IMR-90 (cell line): ENCODE measurements at regions not wholly inside any gene's neighbourhood (a gene's known extent, or its start where the extent isn't known, plus 50 kb on each side); places are given as distances from the start of the nearest gene placed in this dataset.

Source experiments
- ATAC-seq: fragments of 200-7000 bp; cut with Tn5 transposase; 2 replicates; pipeline ENCODE4 v1.9.1; 2020; ENCODE audit warnings: low read depth, mild to moderate bottlenecking, moderate library complexity
- BruUV-seq: library from RNA; stranded (reverse); fragments of 400-500 nt; replicated peaks from 2 replicates; lab custom pipeline; 2021; lab: Mats Ljungman, UMichigan
- CTCF ChIA-PET: fragments of 300-600 bp; formaldehyde crosslinking; extraction: SDS; loops from one replicate; lab custom pipeline; 2021; ENCODE audit warnings: antibody characterized with exemption; lab: Yijun Ruan, JAX
- POLR2A ChIA-PET: fragments of 300-600 bp; sonication (Branson Sonifier 250); formaldehyde crosslinking; loops from one replicate; lab custom pipeline; 2022; ENCODE audit warnings: antibody characterized with exemption; ENCODE audit not compliant: unreplicated experiment; lab: Charles Lee
- DNase-seq: peaks from one replicate; pipeline ENCODE4 v3.0.0; 2013
- H2AFZ ChIP-seq: replicated peaks from 2 replicates; pipeline ENCODE3; 2013; ENCODE audit warnings: low read length, mild to moderate bottlenecking; ENCODE audit not compliant: poor library complexity
- H2AK5ac ChIP-seq: 2 replicates; pipeline ENCODE4 v1.6.1; 2013; ENCODE audit warnings: low read depth, low read length, inconsistent platforms
- H2AK9ac ChIP-seq: replicated peaks from 2 replicates; pipeline ENCODE3; 2013; ENCODE audit warnings: mild to moderate bottlenecking, low read depth, low read length, moderate library complexity; ENCODE audit not compliant: poor library complexity
- H2BK120ac ChIP-seq: 2 replicates; pipeline ENCODE4 v1.6.1; 2013; ENCODE audit warnings: low read depth, low read length, inconsistent platforms
- H2BK15ac ChIP-seq: 3 replicates; pipeline ENCODE4 v1.6.1; 2013; ENCODE audit warnings: low read depth, low read length, inconsistent platforms
- H2BK20ac ChIP-seq: 2 replicates; pipeline ENCODE4 v1.6.1; 2013; ENCODE audit warnings: low read depth, mild to moderate bottlenecking, inconsistent platforms, low read length, moderate library complexity
- H2BK5ac ChIP-seq: 2 replicates; pipeline ENCODE4 v1.6.1; 2013; ENCODE audit warnings: mild to moderate bottlenecking, low read depth, low read length, inconsistent platforms; ENCODE audit not compliant: poor library complexity, severe bottlenecking
- H3K14ac ChIP-seq: replicated peaks from 2 replicates; pipeline ENCODE4 v1.6.1; 2013; ENCODE audit warnings: low read depth, low read length, inconsistent platforms
- H3K18ac ChIP-seq: 2 replicates; pipeline ENCODE4 v1.6.1; 2013; ENCODE audit warnings: low read depth, low read length, control low read depth
- H3K23ac ChIP-seq: 2 replicates; pipeline ENCODE4 v1.6.1; 2013; ENCODE audit warnings: low read depth, low read length, inconsistent platforms
- H3K27ac ChIP-seq: 2 replicates; pipeline ENCODE4 v1.5.1; 2013; ENCODE audit warnings: mild to moderate bottlenecking, control low read depth, low read length; ENCODE audit not compliant: insufficient read depth
- H3K27me3 ChIP-seq: 2 replicates; pipeline ENCODE4 v1.6.1; 2013; ENCODE audit warnings: low read length; ENCODE audit not compliant: control insufficient read depth, insufficient read depth
- H3K36me3 ChIP-seq: 2 replicates; pipeline ENCODE4 v1.6.1; 2013; ENCODE audit warnings: low read length, mixed read lengths; ENCODE audit not compliant: control insufficient read depth, insufficient read depth
- H3K4ac ChIP-seq: 2 replicates; pipeline ENCODE4 v1.6.1; 2013; ENCODE audit warnings: low read depth, low read length, inconsistent platforms
- H3K4me1 ChIP-seq: 2 replicates; pipeline ENCODE4 v1.6.1; 2013; ENCODE audit warnings: low read length, mixed read lengths; ENCODE audit not compliant: control insufficient read depth, insufficient read depth
- H3K4me2 ChIP-seq: 2 replicates; pipeline ENCODE4 v1.6.1; 2013; ENCODE audit warnings: low read depth, mild to moderate bottlenecking, control low read depth, low read length, moderate library complexity
- H3K4me3 ChIP-seq: 2 replicates; pipeline ENCODE4 v1.5.1; 2013; ENCODE audit warnings: low read depth, mild to moderate bottlenecking, control low read depth, low read length, moderate library complexity; ENCODE audit not compliant: insufficient read depth
- H3K56ac ChIP-seq: 2 replicates; pipeline ENCODE4 v1.6.1; 2013; ENCODE audit warnings: low read length, inconsistent platforms; ENCODE audit not compliant: insufficient read depth; ENCODE audit errors: extremely low read depth
- H3K79me1 ChIP-seq, 2 experiments: 2 replicates each; pipeline ENCODE4 v1.6.1; 2013; ENCODE audit warnings: low read length in 2 of 2, inconsistent platforms in 1 of 2, low read depth in 1 of 2
- H3K9ac ChIP-seq: 2 replicates; pipeline ENCODE4 v1.6.1; 2013; ENCODE audit warnings: low read depth, low read length, control low read depth
- H3K9me1 ChIP-seq: 2 replicates; pipeline ENCODE4 v1.6.1; 2013; ENCODE audit warnings: low read length, inconsistent platforms; ENCODE audit not compliant: insufficient read depth
- H3K9me3 ChIP-seq: 2 replicates; pipeline ENCODE4 v1.6.1; 2013; ENCODE audit warnings: low read length; ENCODE audit not compliant: control insufficient read depth, insufficient read depth
- H4K20me1 ChIP-seq: 2 replicates; pipeline ENCODE4 v1.6.1; 2013; ENCODE audit warnings: low read length, inconsistent platforms; ENCODE audit not compliant: insufficient read depth
- H4K5ac ChIP-seq: 2 replicates; pipeline ENCODE4 v1.6.1; 2013; ENCODE audit warnings: mild to moderate bottlenecking, low read depth, low read length, control low read depth
- H4K8ac ChIP-seq, 2 experiments: 2 replicates each; pipeline ENCODE4 v1.6.1; 2013; ENCODE audit warnings: low read depth in 2 of 2, low read length in 2 of 2, control low read depth in 1 of 2, inconsistent platforms in 1 of 2
- H4K91ac ChIP-seq: 2 replicates; pipeline ENCODE4 v1.6.1; 2013; ENCODE audit warnings: low read depth, low read length, inconsistent platforms; ENCODE audit not compliant: insufficient read depth
- BHLHE40 ChIP-seq: fragments of 150-350 bp; IDR thresholded peaks from 2 replicates; pipeline ENCODE4 v1.6.1; 2016; ENCODE audit warnings: mild to moderate bottlenecking, low read depth, low read length
- CEBPB ChIP-seq: IDR thresholded peaks from 2 replicates; pipeline ENCODE4 v1.6.1; 2012; ENCODE audit warnings: low read depth, low read length, improper control_type of control experiment
- CHD1 ChIP-seq: IDR thresholded peaks from 2 replicates; pipeline ENCODE4 v1.6.1; 2012; ENCODE audit warnings: low read depth, low read length, improper control_type of control experiment
- CTCF ChIP-seq: conservative IDR thresholded peaks from 2 replicates; pipeline ENCODE4 v1.5.1; 2012; ENCODE audit warnings: mild to moderate bottlenecking, low read depth, low read length, improper control_type of control experiment
- FOS ChIP-seq: fragments of 150-350 bp; IDR thresholded peaks from 2 replicates; pipeline ENCODE4 v1.6.1; 2016; ENCODE audit warnings: low read depth, low read length
- MAFK ChIP-seq: IDR thresholded peaks from 2 replicates; pipeline ENCODE4 v1.6.1; 2012; ENCODE audit warnings: low read depth, low read length, improper control_type of control experiment
- NFE2L2 ChIP-seq: fragments of 150-350 bp; IDR thresholded peaks from 2 replicates; pipeline ENCODE4 v1.6.1; 2016; ENCODE audit warnings: low read depth, mild to moderate bottlenecking, low read length
- POLR2A ChIP-seq: IDR thresholded peaks from 2 replicates; pipeline ENCODE4 v1.6.1; 2012; ENCODE audit warnings: mild to moderate bottlenecking, low read depth, low read length
- RAD21 ChIP-seq: IDR thresholded peaks from 2 replicates; pipeline ENCODE4 v1.6.1; 2012; ENCODE audit warnings: low read length, improper control_type of control experiment
- RCOR1 ChIP-seq: IDR thresholded peaks from 2 replicates; pipeline ENCODE4 v1.6.1; 2012; ENCODE audit warnings: mild to moderate bottlenecking, low read length, improper control_type of control experiment; ENCODE audit not compliant: insufficient replicate concordance
- RFX5 ChIP-seq: IDR thresholded peaks from 2 replicates; pipeline ENCODE4 v1.8.0; 2012; ENCODE audit warnings: low read depth, mild to moderate bottlenecking, low read length, moderate library complexity
- WGBS, 2 experiments: methylation state at CpG; one replicate each; pipeline versions ENCODE4 v1.1.5 to v1.1.7; 2013; ENCODE audit warnings: missing lambda C conversion rate in 2 of 2; ENCODE audit not compliant: insufficient read length in 1 of 2; ENCODE audit errors: extremely low coverage in 2 of 2; 5-methylcytosine and 5-hydroxymethylcytosine counted together
- dilution Hi-C: fragments of 300-500 bp; cut with HindIII; formaldehyde crosslinking; loops from one replicate; pipeline ENCODE4 v1.14.3; 2018; ENCODE audit warnings: low sequenced_read_pairs; ENCODE audit not compliant: unreplicated experiment
- in situ Hi-C: fragments of 300-500 bp; cut with MboI; formaldehyde crosslinking; loops from 3 replicates; pipeline ENCODE4 v1.14.3; 2019; ENCODE audit warnings: low sequenced_read_pairs, inconsistent platforms, mixed read lengths
- intact Hi-C: fragments of 100-400 bp; cut with micrococcal nuclease; formaldehyde crosslinking; loops from 2 replicates; pipeline ENCODE4 v1.10.0; 2022

- Histone ChIP-seq H4K8ac (no peak overlapping the region), H3K18ac (no peak overlapping the region), H2AFZ (no peak overlapping the region), H3K79me1 (no peaks in the 10 kb centered on the region), H3K4me3 (no peak overlapping the region), H2BK20ac (no peak overlapping the region), H3K9me1 (no peaks in the 10 kb centered on the region), H3K4me1 (no peaks in the 10 kb centered on the region), H3K27ac (no peak overlapping the region), H2AK9ac (no peak overlapping the region), H3K56ac (no peak overlapping the region), H2BK5ac (no peak overlapping the region), H2BK120ac (no peak overlapping the region), H3K4ac (no peak overlapping the region), H3K9ac (no peak overlapping the region), H4K91ac (no peak overlapping the region), H4K5ac (no peak overlapping the region), H3K9me3 (peaks cover 7% of the 10 kb centered on the region), H3K4me2 (no peak overlapping the region), H3K36me3 (no peaks in the 10 kb centered on the region), H3K23ac (no peak overlapping the region), H4K20me1 (no peaks in the 10 kb centered on the region), H3K14ac (no peak overlapping the region), H2AK5ac (no peak overlapping the region), H2BK15ac (no peak overlapping the region), H3K27me3 (no peaks in the 10 kb centered on the region)
- POLR2A ChIA-PET, result no interaction called here
- CTCF ChIA-PET, result no interaction called here
- ATAC-seq (no peak), DNase-seq (no peak)
- TF ChIP-seq FOS, result no peak
- no peak for TF ChIP-seq CHD1
- no peak for TF ChIP-seq BHLHE40
- TF ChIP-seq RFX5, result no peak
- no peak for TF ChIP-seq MAFK
- TF ChIP-seq RAD21, result no peak
- TF ChIP-seq RCOR1, result no peak
- no peak for TF ChIP-seq NFE2L2
- TF ChIP-seq POLR2A, result no peak
- no peak for TF ChIP-seq CEBPB
- no peak for TF ChIP-seq CTCF
- BruUV-seq, result no TSS peak
- in situ Hi-C loops (no loop called here), intact Hi-C loops (no loop called here), dilution Hi-C loops (no loop called here)
- WGBS, 2 experiments, result no CpG with 5 or more reads among the region's 2 CpGs
Measured at GRCh38 chr2:228938629-228939028, 332.5 kb downstream of the PID1 start.
